ENCODE measurements at regions not wholly inside any gene's neighbourhood (a gene's known extent, or its start where the extent isn't known, plus 50 kb on each side); places are given as distances from the start of the nearest gene placed in this dataset.
A peak's percentile ranks its signal among the peaks of the same experiment; 100 is the strongest.

GRCh38 chr6:27672113-27672799, 199.4 kb upstream of the ZNF184 start (continued):
- TF ChIP-seq FLYWCH1 (CRISPR knock-in tag; IDR thresholded peaks at IDR 0.05) (no peak), HNRNPLL (IDR thresholded peaks at IDR 0.05; ENCODE audit: low read depth, low read length, poor library complexity, severe bottlenecking) (no peak), KDM4B (CRISPR knock-in tag; IDR thresholded peaks at IDR 0.05) (no peak; the same call in 1 of the 2 replicates), EP300 (IDR thresholded peaks at IDR 0.05; ENCODE audit: low read depth in 2 of 2, low read length in 2 of 2) (no peak; a peak in 1 of 4 replicates), EP300 (CRISPR knock-in tag; IDR thresholded peaks at IDR 0.05; ENCODE audit: borderline replicate concordance) (no peak), ZFAT (CRISPR knock-in tag; conservative IDR thresholded peaks at IDR 0.05) (no peak), ZNF530 (CRISPR knock-in tag; IDR thresholded peaks at IDR 0.05; ENCODE audit: low read depth) (no peak), ZNF264 (CRISPR knock-in tag; IDR thresholded peaks at IDR 0.05) (peak; percentile 77), ONECUT2 (CRISPR knock-in tag; IDR thresholded peaks at IDR 0.05) (no peak; the same call in 1 of the 2 replicates), ZNF782 (CRISPR knock-in tag; IDR thresholded peaks at IDR 0.05; ENCODE audit: borderline replicate concordance) (peak; percentile 68; the same call in 1 of the 2 replicates), ARNTL (CRISPR knock-in tag; IDR thresholded peaks at IDR 0.05) (peak; percentile 53; the same call in 1 of the 2 replicates), GFI1 (CRISPR knock-in tag; IDR thresholded peaks at IDR 0.05; ENCODE audit: borderline replicate concordance) (peak; percentile 65; the same call in 1 of the 2 replicates), ZBTB7B (CRISPR knock-in tag; IDR thresholded peaks at IDR 0.05) (peak; percentile 75; the same call in 1 of the 2 replicates), ZNF605 (CRISPR knock-in tag; IDR thresholded peaks at IDR 0.05) (peak; percentile 83), ZNF432 (CRISPR knock-in tag; IDR thresholded peaks at IDR 0.05; ENCODE audit: borderline replicate concordance) (no peak), ZNF142 (CRISPR knock-in tag; IDR thresholded peaks at IDR 0.05) (no peak; the same call in none of the 2 replicates), ZBTB1 (CRISPR knock-in tag; IDR thresholded peaks at IDR 0.05; ENCODE audit: borderline replicate concordance) (no peak), HNRNPH1 (optimal IDR thresholded peaks at IDR 0.05; ENCODE audit: low read depth, low read length) (no peak), CBX2 (IDR thresholded peaks at IDR 0.05; ENCODE audit: low read depth, low read length) (no peak), CBX2 (CRISPR knock-in tag; IDR thresholded peaks at IDR 0.05; ENCODE audit: low read depth) (no peak), ZSCAN25 (CRISPR knock-in tag; IDR thresholded peaks at IDR 0.05) (peak; percentile 36; the same call in 1 of the 2 replicates)
- TF ChIP-seq, protein P1, sequence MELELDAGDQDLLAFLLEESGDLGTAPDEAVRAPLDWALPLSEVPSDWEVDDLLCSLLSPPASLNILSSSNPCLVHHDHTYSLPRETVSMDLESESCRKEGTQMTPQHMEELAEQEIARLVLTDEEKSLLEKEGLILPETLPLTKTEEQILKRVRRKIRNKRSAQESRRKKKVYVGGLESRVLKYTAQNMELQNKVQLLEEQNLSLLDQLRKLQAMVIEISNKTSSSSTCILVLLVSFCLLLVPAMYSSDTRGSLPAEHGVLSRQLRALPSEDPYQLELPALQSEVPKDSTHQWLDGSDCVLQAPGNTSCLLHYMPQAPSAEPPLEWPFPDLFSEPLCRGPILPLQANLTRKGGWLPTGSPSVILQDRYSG (CRISPR knock-in tag; IDR thresholded peaks at IDR 0.05): no peak
- TF ChIP-seq, protein P2, sequence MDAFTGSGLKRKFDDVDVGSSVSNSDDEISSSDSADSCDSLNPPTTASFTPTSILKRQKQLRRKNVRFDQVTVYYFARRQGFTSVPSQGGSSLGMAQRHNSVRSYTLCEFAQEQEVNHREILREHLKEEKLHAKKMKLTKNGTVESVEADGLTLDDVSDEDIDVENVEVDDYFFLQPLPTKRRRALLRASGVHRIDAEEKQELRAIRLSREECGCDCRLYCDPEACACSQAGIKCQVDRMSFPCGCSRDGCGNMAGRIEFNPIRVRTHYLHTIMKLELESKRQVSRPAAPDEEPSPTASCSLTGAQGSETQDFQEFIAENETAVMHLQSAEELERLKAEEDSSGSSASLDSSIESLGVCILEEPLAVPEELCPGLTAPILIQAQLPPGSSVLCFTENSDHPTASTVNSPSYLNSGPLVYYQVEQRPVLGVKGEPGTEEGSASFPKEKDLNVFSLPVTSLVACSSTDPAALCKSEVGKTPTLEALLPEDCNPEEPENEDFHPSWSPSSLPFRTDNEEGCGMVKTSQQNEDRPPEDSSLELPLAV (CRISPR knock-in tag; conservative IDR thresholded peaks at IDR 0.05; ENCODE audit: low read depth): no peak

Data from HepG2 (cell line).